ENCODE measurements at regions not wholly inside any gene's neighbourhood (a gene's known extent, or its start where the extent isn't known, plus 50 kb on each side); places are given as distances from the start of the nearest gene placed in this dataset.

DNA sequence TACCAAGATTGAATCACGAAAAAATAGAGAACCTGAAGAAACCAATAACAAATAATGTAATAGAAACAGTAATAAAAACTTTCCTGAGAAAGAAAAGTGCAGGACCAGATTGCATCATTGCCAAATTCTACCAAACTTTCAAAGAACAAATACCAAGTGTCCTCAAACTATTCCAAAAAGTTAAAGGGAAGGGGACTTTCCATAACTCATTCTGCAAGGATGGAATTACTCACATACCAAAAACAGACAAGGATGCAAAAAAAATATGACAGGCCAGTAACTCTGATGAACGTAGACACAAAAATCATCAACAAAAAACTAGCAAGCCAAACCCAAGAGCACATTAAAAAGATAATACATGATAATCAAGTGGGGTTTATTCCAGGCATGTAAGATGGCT is 172.3 kb upstream of the SLC35G4 start:
- TF ChIP-seq, protein P1, sequence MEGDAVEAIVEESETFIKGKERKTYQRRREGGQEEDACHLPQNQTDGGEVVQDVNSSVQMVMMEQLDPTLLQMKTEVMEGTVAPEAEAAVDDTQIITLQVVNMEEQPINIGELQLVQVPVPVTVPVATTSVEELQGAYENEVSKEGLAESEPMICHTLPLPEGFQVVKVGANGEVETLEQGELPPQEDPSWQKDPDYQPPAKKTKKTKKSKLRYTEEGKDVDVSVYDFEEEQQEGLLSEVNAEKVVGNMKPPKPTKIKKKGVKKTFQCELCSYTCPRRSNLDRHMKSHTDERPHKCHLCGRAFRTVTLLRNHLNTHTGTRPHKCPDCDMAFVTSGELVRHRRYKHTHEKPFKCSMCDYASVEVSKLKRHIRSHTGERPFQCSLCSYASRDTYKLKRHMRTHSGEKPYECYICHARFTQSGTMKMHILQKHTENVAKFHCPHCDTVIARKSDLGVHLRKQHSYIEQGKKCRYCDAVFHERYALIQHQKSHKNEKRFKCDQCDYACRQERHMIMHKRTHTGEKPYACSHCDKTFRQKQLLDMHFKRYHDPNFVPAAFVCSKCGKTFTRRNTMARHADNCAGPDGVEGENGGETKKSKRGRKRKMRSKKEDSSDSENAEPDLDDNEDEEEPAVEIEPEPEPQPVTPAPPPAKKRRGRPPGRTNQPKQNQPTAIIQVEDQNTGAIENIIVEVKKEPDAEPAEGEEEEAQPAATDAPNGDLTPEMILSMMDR (IDR thresholded peaks at IDR 0.05; ENCODE audit: low read length), result no peak
- TF ChIP-seq EZH2 (IDR thresholded peaks at IDR 0.05; ENCODE audit: borderline replicate concordance, low read length), result no peak
